ENCODE measurements at regions not wholly inside any gene's neighbourhood (a gene's known extent, or its start where the extent isn't known, plus 50 kb on each side); places are given as distances from the start of the nearest gene placed in this dataset.
"Not testable (repeated sequence)": the region's sequence is repeated elsewhere in the genome, so short reads cannot be mapped to it uniquely, and the experiment has no call there.

DNA sequence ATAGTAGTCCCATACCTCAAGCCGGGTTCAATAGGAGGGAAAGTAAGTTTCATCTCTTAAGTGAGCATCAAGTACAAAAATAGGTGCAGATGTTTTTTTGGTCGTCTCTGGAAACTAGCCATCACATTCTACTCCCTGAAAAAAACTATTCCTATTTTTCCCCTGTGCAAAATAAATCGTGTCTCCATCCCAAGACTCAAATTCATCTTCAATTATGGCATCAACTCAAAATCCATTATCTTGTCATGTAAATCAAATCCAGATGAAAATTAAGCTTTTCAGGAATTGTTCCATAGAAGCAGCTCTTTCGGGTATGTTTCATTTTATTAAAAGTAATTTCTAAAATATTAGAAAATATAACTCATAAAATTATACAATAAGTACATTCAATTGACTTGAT, 1368.4 kb downstream of the GRIK2 start:
- Histone ChIP-seq H3K4me3 (no peak overlapping the region), H3K9me3 (no peaks in the 10 kb centered on the region), H3K4me1 (no peaks in the 10 kb centered on the region), H3K36me3 (no peaks in the 10 kb centered on the region), H3K27me3 (no peaks in the 10 kb centered on the region), H3K27ac (no peak overlapping the region)
- TF ChIP-seq POLR2A (IDR thresholded peaks at IDR 0.05) (no peak), POLR2AphosphoS5 (IDR thresholded peaks at IDR 0.05; ENCODE audit: insufficient read depth in 1 of 2, low read depth in 1 of 2) (no peak)
- TF ChIP-seq, protein P1, sequence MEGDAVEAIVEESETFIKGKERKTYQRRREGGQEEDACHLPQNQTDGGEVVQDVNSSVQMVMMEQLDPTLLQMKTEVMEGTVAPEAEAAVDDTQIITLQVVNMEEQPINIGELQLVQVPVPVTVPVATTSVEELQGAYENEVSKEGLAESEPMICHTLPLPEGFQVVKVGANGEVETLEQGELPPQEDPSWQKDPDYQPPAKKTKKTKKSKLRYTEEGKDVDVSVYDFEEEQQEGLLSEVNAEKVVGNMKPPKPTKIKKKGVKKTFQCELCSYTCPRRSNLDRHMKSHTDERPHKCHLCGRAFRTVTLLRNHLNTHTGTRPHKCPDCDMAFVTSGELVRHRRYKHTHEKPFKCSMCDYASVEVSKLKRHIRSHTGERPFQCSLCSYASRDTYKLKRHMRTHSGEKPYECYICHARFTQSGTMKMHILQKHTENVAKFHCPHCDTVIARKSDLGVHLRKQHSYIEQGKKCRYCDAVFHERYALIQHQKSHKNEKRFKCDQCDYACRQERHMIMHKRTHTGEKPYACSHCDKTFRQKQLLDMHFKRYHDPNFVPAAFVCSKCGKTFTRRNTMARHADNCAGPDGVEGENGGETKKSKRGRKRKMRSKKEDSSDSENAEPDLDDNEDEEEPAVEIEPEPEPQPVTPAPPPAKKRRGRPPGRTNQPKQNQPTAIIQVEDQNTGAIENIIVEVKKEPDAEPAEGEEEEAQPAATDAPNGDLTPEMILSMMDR (IDR thresholded peaks at IDR 0.05) = no peak
- no peak for DNase-seq (ENCODE audit: extremely low spot score in 2 of 2)
- intact Hi-C loops (cut with DNase I) = no loop called here

DNA sequence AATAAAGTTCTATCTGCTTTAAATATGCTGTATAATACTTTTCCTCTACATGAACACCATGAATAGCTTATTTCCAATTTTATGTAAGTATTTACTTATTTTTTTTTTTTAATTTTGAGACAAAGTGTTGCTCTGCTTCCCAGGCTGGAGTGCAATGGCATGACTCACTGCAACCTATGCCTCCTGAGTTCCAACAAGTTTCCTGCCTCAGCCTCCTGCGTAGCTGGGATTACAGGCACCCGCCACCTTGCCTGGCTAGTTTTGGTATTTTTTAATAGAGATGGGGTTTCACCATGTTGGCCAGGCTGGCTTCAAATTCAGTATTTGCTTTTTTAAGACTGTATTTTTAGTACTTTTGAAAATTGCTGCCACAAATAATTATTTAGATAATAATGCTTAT, 1365.9 kb downstream of the GRIK2 start:
- Histone ChIP-seq H3K36me3 (no peaks in the 10 kb centered on the region), H3K27me3 (no peaks in the 10 kb centered on the region), H3K27ac (no peak overlapping the region), H3K9me3 (no peaks in the 10 kb centered on the region), H3K4me1 (no peaks in the 10 kb centered on the region), H3K4me3 (no peak overlapping the region)
- intact Hi-C loops (cut with DNase I) = no loop called here
- DNase-seq (ENCODE audit: extremely low spot score in 2 of 2) = no peak
- TF ChIP-seq, protein P1 (IDR thresholded peaks at IDR 0.05) = no peak
- TF ChIP-seq POLR2AphosphoS5 (IDR thresholded peaks at IDR 0.05; ENCODE audit: insufficient read depth in 1 of 2, low read depth in 1 of 2) (no peak), POLR2A (IDR thresholded peaks at IDR 0.05) (no peak)

DNA sequence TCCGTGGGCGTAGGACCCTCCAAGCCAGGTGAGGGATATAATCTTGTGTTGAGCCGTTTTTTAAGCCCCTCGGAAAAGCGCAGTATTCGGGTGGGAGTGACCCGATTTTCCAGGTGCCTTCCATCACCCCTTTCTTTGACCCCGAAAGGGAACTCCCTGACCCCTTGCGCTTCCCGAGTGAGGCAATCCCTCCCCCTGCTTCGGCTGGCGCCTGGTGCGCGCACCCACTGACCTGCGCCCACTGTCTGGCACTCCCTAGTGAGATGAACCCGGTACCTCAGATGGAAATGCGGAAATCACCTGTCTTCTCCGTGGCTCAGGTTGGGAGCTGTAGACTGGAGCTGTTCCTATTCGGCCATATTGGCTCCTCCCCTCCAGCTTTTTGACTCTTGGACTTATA, 1365.0 kb downstream of the GRIK2 start:
- H3K4me1 ChIP-seq; H3K27ac ChIP-seq; H3K36me3 ChIP-seq; intact Hi-C loops (cut with DNase I); H3K27me3 ChIP-seq; H3K9me3 ChIP-seq; H3K4me3 ChIP-seq; DNase-seq (ENCODE audit: extremely low spot score in 2 of 2): not testable (repeated sequence)

DNA sequence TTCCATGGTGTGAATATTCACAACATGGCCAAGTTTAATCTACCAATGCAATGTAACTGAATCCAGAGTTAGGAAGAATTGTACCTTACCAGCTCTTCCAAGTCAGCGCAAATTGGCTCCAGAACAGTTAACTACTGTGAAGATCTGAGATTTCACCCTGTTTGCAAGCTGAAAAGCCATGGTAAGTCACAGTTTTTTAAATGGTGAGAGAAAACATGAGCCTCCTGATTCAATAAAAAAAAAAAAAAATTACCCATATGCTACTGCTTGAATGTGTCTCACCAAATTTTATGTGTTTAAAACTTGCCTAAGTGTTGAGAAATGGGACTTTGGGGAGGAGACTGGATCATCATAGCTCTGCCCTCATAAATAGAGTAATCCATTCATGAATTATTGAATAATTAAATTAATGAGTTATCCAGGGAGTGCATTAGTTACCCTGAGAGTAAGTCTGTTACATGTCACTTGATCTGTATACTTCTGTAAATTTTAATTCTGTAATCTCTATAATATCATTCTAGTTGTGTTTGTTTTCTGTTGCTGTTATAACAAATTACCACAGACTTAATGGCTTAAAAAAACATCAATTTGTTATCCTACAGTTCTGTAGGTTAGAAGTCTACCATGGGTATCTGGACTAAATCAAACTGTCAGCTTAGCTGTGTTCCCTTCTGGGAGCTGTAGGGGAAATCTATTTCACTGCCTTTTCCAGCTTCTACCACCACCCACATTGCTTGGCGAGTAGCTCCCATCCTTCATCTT, 1355.9 kb downstream of the GRIK2 start:
- DNase-seq (ENCODE audit: extremely low spot score in 2 of 2) = no peak
- Histone ChIP-seq H3K27ac (no peak overlapping the region), H3K27me3 (no peaks in the 10 kb centered on the region), H3K36me3 (no peaks in the 10 kb centered on the region), H3K4me1 (no peaks in the 10 kb centered on the region), H3K4me3 (no peak overlapping the region), H3K9me3 (no peaks in the 10 kb centered on the region)
- intact Hi-C loops (cut with DNase I) = no loop called here
- no peak for TF ChIP-seq POLR2AphosphoS5 (IDR thresholded peaks at IDR 0.05; ENCODE audit: insufficient read depth in 1 of 2, low read depth in 1 of 2)
- TF ChIP-seq POLR2A (IDR thresholded peaks at IDR 0.05) = no peak
- TF ChIP-seq, protein P1 (IDR thresholded peaks at IDR 0.05) = no peak

DNA sequence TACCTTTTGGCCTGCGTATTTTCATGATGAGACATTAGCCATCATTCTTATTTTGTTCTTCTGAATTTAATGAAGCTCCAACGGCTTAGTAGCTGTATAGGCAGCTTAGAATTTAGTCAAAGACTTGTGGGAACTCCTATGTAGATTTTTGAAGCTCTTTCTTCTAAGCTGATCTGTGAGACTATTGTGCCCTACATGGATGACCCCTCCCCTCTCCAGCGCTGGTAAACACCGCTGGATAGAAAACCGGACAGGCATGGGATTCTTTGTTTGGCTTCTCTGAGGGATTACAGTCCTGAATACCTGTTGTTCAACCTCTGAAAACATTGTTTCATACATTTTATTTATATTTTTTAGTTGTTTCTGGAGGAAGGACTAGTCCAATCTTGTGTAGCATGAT, 1353.4 kb downstream of the GRIK2 start:
- no peak for DNase-seq (ENCODE audit: extremely low spot score in 2 of 2)
- Histone ChIP-seq H3K4me1 (no peaks in the 10 kb centered on the region), H3K36me3 (no peaks in the 10 kb centered on the region), H3K9me3 (no peaks in the 10 kb centered on the region), H3K27me3 (no peaks in the 10 kb centered on the region), H3K4me3 (no peak overlapping the region), H3K27ac (no peak overlapping the region)
- intact Hi-C loops (cut with DNase I) = no loop called here
- TF ChIP-seq POLR2AphosphoS5 (IDR thresholded peaks at IDR 0.05; ENCODE audit: insufficient read depth in 1 of 2, low read depth in 1 of 2) = no peak
- no peak for TF ChIP-seq POLR2A (IDR thresholded peaks at IDR 0.05)
- TF ChIP-seq, protein P1 (IDR thresholded peaks at IDR 0.05) = no peak
